Astrocyte of the cerebellum (primary cell): ENCODE measurements at regions not wholly inside any gene's neighbourhood (a gene's known extent, or its start where the extent isn't known, plus 50 kb on each side); places are given as distances from the start of the nearest gene placed in this dataset.

Experiments used
- DNase-seq: peaks from one replicate; pipeline ENCODE4 v3.0.0-alpha.2; 2011; ENCODE audit warnings: low read depth
- H3K4me3 ChIP-seq: 2 replicates; pipeline ENCODE4 v1.5.1; 2011; ENCODE audit warnings: mild to moderate bottlenecking, low read depth, low read length, moderate library complexity
- CTCF ChIP-seq: IDR thresholded peaks from 2 replicates; pipeline ENCODE4 v1.5.1; 2012; ENCODE audit warnings: low read length, low read depth, moderate library complexity, mild to moderate bottlenecking; ENCODE audit errors: missing control alignments
- in situ Hi-C: cut with HindIII; loops from 2 replicates; pipeline ENCODE4 v1.10.0; 2017; ENCODE audit warnings: low sequenced_read_pairs

GRCh38 chr2:33931164-33931563, 332.1 kb upstream of the FAM98A start:
- no peak overlapping the region for H3K4me3 ChIP-seq
- DNase-seq = no peak
- in situ Hi-C loops = no loop called here
- no peak for TF ChIP-seq CTCF

GRCh38 chr2:33929467-33929866, 330.4 kb upstream of the FAM98A start:
- no peak for DNase-seq
- in situ Hi-C loops = no loop called here
- H3K4me3 ChIP-seq = no peak overlapping the region
- TF ChIP-seq CTCF = no peak

- no peak for TF ChIP-seq CTCF
- no peak overlapping the region for H3K4me3 ChIP-seq
- no peak for DNase-seq
- in situ Hi-C loops = no loop called here
These were observed 328.7 kb upstream of the FAM98A start for GRCh38 chr2:33927756-33928155.

GRCh38 chr2:33925311-33925710, 326.2 kb upstream of the FAM98A start:
- in situ Hi-C loops = no loop called here
- no peak overlapping the region for H3K4me3 ChIP-seq
- no peak for DNase-seq
- no peak for TF ChIP-seq CTCF

- TF ChIP-seq CTCF = no peak
- DNase-seq = no peak
- H3K4me3 ChIP-seq = no peak overlapping the region
- in situ Hi-C loops = no loop called here
These were observed 325.6 kb upstream of the FAM98A start for GRCh38 chr2:33924586-33925169.

- DNase-seq = no peak
- no peak overlapping the region for H3K4me3 ChIP-seq
- in situ Hi-C loops = no loop called here
- TF ChIP-seq CTCF = no peak
These were observed 318.2 kb upstream of the FAM98A start for GRCh38 chr2:33917252-33917651.
